ENCODE measurements at regions not wholly inside any gene's neighbourhood (a gene's known extent, or its start where the extent isn't known, plus 50 kb on each side); places are given as distances from the start of the nearest gene placed in this dataset.

GRCh38 chr15:38164061-38164460 is 88.6 kb upstream of the SPRED1 start:
- TF ChIP-seq CTCF (conservative IDR thresholded peaks at IDR 0.05; ENCODE audit: low read depth, low read length) = no peak
- TF ChIP-seq EZH2 (IDR thresholded peaks at IDR 0.05; ENCODE audit: low read length, unreplicated experiment) = no peak
- TF ChIP-seq EZH2phosphoT487 (IDR thresholded peaks at IDR 0.05; ENCODE audit: borderline replicate concordance, low read length) = no peak
